Sigmoid colon (tissue), 4 donors: ENCODE measurements at regions not wholly inside any gene's neighbourhood (a gene's known extent, or its start where the extent isn't known, plus 50 kb on each side); places are given as distances from the start of the nearest gene placed in this dataset.

Experiments
- CTCF ChIP-seq, 4 experiments: fragments of 450-650 bp in 3 of 4; fragments of 200-600 bp in 1 of 4; IDR thresholded peaks; one replicate each; pipeline ENCODE4 v1.5.1; 2016 to 2019; ENCODE audit warnings: antibody characterized with exemption in 4 of 4, mild to moderate bottlenecking in 3 of 4, moderate library complexity in 2 of 4
- EP300 ChIP-seq, 4 donors: sonication (generic); formaldehyde crosslinking; IDR thresholded peaks; one replicate each; pipeline ENCODE4 v1.6.1; 2017; ENCODE audit warnings: antibody characterized with exemption in 4 of 4
- POLR2A ChIP-seq, 2 donors: fragments of 450-650 bp; IDR thresholded peaks; one replicate each; pipeline ENCODE4 v1.6.1; 2016; ENCODE audit warnings: antibody characterized with exemption in 2 of 2, mild to moderate bottlenecking in 2 of 2, moderate library complexity in 2 of 2

GRCh38 chr18:51647346-51647745 lies 449.9 kb upstream of the MEX3C start:
- TF ChIP-seq CTCF (IDR thresholded peaks at IDR 0.05) (no peak), EP300 (IDR thresholded peaks at IDR 0.05) (no peak), POLR2A (IDR thresholded peaks at IDR 0.05) (no peak)
